Transverse colon (tissue), 4 donors: ENCODE measurements at regions not wholly inside any gene's neighbourhood (a gene's known extent, or its start where the extent isn't known, plus 50 kb on each side); places are given as distances from the start of the nearest gene placed in this dataset.

Source experiments
- DNase-seq: peaks from one replicate; pipeline ENCODE4 v3.0.0-alpha.2; 2019
- H3K27ac ChIP-seq, 4 donors: fragments of 200-600 bp; sonication (generic); 2 replicates each; pipeline ENCODE4 v1.5.1; 2016 to 2018; ENCODE audit warnings: inconsistent platforms in 4 of 4
- H3K27me3 ChIP-seq: fragments of 200-600 bp; sonication (generic); 2 replicates; pipeline ENCODE4 v1.5.1; 2017; ENCODE audit warnings: inconsistent platforms
- H3K36me3 ChIP-seq, 4 donors: fragments of 200-600 bp; sonication (generic); 2 replicates each; pipeline ENCODE4 v1.5.1; 2017 to 2019; ENCODE audit warnings: inconsistent platforms in 4 of 4
- H3K4me1 ChIP-seq, 4 donors: fragments of 200-600 bp; sonication (generic); 2 replicates each; pipeline ENCODE4 v1.5.1; 2017 to 2020; ENCODE audit warnings: inconsistent platforms in 4 of 4
- H3K4me3 ChIP-seq, 4 donors: fragments of 200-600 bp; sonication (generic); 1 replicate in 1 of 4; 2 replicates in 3 of 4; pipeline versions ENCODE4 v1.5.1 to v1.6.1; 2017 to 2019; ENCODE audit warnings: inconsistent platforms in 4 of 4
- H3K9me3 ChIP-seq, 2 donors: fragments of 200-600 bp; sonication (generic); 2 replicates each; pipeline ENCODE4 v1.5.1; 2017 to 2019; ENCODE audit warnings: inconsistent platforms in 2 of 2
- CTCF ChIP-seq, 5 experiments: fragments of 200-600 bp in 3 of 5; fragments of 450-650 bp in 2 of 5; sonication (generic) in 3 of 5; IDR thresholded peaks; 1 replicate in 2 of 5; 2 replicates in 3 of 5; pipeline ENCODE4 v1.5.1; 2016 to 2017; ENCODE audit warnings: antibody characterized with exemption in 5 of 5, inconsistent platforms in 3 of 5, mild to moderate bottlenecking in 2 of 5, moderate library complexity in 1 of 5
- EP300 ChIP-seq: sonication (generic); formaldehyde crosslinking; IDR thresholded peaks from one replicate; pipeline ENCODE4 v1.6.1; 2017; ENCODE audit warnings: antibody characterized with exemption, low read depth
- POLR2A ChIP-seq: fragments of 450-650 bp; IDR thresholded peaks from one replicate; pipeline ENCODE4 v1.6.1; 2016; ENCODE audit warnings: antibody characterized with exemption, mild to moderate bottlenecking, moderate library complexity
- POLR2AphosphoS5 ChIP-seq, 3 donors: sonication (generic); formaldehyde crosslinking; IDR thresholded peaks; one replicate each; pipeline ENCODE4 v1.6.1; 2016; ENCODE audit warnings: antibody characterized with exemption in 3 of 3
- WGBS, 2 donors: methylation state at CpG; one replicate each; pipeline ENCODE4 v1.1.5; 2018; ENCODE audit warnings: low coverage in 1 of 2; 5-methylcytosine and 5-hydroxymethylcytosine counted together
- in situ Hi-C, 4 donors: fragments of 200-750 bp; cut with MboI; loops; one replicate each; pipeline versions ENCODE4 v1.15.0 to v1.15.1; 2017; ENCODE audit warnings: low sequenced_read_pairs in 3 of 4, low pct_ligation_motif_present in 1 of 4, low pct_unique_long_range_greater_than_20kb in 1 of 4
- intact Hi-C: fragments of 100-400 bp; cut with DNase I; formaldehyde crosslinking; loops from one replicate; pipeline ENCODE4 v1.15.1; 2023; ENCODE audit warnings: low total_unique reads

- DNase-seq: no peak
- Histone ChIP-seq H3K36me3 (no peaks in the 10 kb centered on the region), H3K9me3 (no peaks in the 10 kb centered on the region), H3K27ac (no peak overlapping the region), H3K4me3 (no peak overlapping the region), H3K27me3 (no peaks in the 10 kb centered on the region), H3K4me1 (no peaks in the 10 kb centered on the region)
- TF ChIP-seq POLR2AphosphoS5 (IDR thresholded peaks at IDR 0.05) (no peak), POLR2A (no peak), EP300 (no peak), CTCF (IDR thresholded peaks at IDR 0.05) (no peak)
- intact Hi-C loops: no loop called here
- 89 to 96% methylated on average over 1 of the region's 1 CpG for WGBS, 2 donors
- in situ Hi-C loops: no loop called here
Measured at GRCh38 chr2:48808311-48808710, 52.8 kb upstream of the LHCGR start.
